EL (cell line): ENCODE measurements at regions not wholly inside any gene's neighbourhood (a gene's known extent, or its start where the extent isn't known, plus 50 kb on each side); places are given as distances from the start of the nearest gene placed in this dataset.

Experiments used
- DNase-seq: peaks from one replicate; pipeline ENCODE4 v3.0.0-alpha.2; 2016

DNA sequence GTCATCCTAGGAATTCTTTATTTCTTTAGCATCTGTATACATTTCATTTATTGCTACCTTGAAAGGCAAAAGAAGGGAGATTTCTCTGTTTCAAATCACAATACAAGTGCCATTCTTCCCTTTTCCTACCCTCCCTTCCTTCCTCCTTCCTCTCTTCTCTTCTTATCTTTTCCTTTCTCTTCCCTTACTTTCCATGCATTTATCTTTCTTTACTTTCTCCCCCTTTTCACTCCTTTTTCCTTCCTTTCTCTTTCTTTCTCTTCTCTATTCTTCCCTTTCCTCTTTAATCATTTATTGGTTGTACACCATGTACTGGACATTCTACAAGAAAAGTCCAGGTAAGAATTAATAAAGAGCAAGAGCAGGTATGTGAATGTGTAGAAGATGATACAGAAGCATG is 251.0 kb upstream of the PEX5L start:
- DNase-seq = no peak

DNA sequence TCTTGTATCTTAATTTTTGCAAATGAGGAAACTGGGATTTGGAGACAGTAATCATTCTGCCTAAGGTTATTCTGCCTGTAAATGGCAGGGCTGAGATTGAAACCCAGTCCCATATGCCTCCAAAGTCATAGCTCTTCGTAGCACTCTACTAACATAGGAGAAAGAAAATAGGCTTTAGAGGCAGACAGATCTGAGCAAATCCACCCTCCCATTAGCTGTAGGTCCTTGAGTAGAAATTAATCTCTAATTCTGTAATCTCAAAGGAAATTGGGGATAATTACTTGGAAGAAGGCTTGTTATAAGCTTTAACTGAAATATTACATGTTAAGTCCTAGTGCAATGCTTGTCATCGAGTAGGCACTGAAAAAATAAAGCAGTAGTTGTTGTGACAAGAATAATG is 252.1 kb upstream of the PEX5L start:
- DNase-seq = no peak

DNA sequence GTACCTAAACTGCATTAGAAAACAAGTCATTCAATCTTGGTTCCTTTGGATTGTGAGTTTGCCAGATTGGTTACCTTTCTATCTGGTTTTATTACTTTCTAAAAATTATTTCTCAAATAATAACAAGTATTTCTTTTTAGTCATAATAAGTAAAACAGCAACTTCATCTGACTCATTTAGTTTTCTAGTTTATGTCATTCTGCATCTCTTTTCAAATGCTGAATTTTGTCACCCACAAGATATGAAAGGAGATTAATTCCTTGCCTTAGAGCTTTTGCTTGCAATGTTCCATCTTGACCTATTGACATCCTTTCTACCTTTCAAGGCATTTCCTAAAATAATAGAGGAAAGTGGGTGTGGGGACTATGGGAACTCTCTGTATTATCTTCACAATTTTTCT is 253.6 kb upstream of the PEX5L start:
- no peak for DNase-seq

DNA sequence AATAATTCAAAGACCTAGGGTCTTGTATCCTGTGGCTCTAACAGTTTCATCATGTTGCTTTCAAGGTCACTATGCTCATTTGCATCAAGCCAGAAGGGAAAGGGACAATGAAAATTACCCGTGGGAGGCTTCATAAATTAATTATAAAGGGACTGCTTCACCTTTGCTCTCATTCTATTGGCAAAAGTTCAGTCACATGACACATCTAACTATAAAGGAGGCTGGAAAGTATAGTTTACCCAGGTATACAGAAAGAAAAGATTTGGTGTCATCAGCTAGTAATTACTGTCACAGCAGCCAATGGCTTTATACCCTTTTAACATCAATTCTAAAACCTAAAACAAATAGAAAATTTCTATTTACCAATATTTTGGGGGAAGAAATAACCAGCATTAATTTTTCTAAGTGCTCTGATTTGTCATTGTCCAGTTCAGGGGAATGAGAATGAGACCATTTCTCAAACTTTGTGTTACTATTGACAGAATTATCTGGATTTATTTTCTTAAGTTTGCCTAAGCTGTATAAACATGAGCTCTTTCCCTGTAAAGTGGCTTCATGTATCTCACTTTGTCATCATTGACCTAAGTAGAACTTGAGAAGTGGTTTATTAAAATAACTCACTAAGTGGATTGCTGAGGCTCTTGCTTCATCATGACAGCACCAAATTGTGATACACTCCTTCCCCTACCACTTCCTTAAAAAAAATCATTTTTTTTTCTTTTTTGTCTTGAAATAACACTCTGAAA is 257.7 kb upstream of the PEX5L start:
- DNase-seq = no peak

DNA sequence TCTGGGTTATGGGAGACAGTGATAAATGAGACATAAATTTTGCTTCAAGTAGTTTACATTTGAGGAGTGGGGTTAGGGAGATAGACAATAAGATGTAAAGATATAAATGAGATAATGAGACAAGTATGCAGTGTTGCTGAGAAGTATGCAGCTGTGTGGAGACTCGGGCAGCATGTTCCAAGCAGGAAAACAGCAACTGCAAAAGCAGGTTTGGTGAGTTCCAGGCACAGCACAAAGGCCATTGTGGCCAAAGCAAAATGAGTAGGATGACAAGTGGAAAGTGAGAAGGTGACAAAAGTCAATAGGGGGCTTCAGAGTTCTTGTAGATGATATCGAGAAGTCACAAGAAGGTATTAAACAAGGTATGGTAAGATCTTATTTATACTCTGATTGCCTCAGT is 259.1 kb upstream of the PEX5L start:
- DNase-seq = no peak

DNA sequence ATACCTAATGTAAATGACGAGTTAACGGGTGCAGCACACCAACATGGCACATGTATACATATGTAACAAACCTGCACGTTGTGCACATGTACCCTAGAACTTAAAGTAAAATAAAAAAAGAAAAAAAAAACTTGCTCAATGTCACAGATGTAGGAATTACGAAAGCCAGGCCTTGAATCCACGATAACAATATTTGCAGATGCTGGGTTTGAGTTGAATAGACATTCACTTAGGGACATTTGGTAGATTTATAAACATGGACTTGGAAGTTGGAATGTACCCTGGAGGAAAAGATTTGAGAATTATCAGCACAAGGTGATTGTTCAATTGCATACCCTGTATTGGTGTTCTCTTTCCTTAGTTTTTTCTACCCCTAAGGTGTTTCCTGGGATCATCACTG is 260.2 kb upstream of the PEX5L start:
- DNase-seq = no peak

DNA sequence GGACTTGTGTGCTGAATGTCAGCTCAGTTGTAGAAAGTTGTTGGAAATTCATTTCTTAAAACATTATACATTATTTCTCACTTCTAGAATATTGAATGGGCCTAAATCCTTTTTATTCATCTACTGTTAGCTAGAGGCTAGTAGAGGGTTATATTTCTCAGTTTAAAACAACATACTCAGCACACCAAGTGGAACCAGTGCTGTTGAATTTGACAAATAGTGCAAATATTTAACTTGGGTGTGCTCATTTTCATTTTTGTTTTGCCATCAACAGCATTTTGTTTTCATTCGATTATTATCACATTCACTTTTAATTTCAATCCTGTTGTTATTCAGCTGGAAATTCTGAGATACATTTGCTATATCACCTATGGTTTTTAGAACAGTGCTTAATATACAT is 269.4 kb upstream of the PEX5L start:
- no peak for DNase-seq

DNA sequence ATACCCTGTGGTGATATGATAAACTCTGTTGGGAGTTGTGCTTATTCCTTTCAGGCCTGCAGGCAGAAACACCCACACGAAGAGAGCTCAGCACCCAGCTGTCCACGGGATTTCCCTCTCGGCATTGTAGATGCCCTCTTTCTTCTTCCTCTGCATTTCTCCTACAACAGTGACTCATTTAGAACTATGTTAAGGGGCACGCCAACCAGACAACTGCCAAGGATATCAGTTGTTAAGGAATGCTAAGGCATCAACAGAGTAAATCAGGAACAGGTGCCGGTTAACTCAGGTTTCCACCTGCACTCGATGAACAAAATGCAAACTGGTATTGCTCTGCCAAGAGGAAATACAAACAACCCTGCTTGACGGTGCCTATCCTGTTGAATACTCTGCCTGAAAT is 270.0 kb upstream of the PEX5L start:
- peak; percentile 41 for DNase-seq

DNA sequence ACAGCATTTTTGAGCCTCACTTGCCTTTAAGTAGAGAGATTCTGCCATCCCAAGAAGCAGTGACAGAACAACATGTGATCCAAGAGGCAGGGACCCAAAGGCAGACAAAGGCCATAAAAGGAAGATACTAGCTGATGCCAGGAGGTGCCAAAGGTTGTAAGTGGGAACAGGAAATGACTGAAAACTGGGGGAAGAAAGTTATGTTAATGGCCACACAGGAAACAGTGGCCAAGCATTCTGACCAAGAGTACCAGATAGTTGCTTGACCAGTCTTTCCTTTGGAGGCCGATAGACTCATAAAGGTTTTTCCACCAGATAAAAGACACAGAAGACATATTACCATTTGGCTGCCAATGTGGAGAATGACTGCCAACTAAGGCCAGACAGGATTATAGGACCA is 274.5 kb upstream of the PEX5L start:
- no peak for DNase-seq

DNA sequence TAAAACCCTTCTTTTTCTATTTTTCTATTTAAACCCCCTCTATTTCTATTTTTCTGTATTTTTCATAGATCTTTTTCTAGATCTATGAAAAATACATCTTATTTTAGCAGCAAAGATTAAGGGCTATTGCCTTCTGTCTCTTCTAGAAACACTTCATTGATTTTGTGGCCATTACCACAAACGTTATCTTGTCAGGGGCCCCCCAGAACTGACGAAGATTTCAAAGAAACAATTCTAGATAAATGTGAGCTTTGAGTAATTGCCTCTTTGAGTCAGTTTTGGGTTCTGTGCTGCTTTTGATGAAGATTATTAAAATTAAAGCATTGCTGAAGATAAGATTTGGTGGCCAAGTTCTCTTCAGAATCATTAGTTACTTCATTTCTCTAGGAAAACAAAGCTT is 279.6 kb upstream of the PEX5L start:
- DNase-seq = no peak

DNA sequence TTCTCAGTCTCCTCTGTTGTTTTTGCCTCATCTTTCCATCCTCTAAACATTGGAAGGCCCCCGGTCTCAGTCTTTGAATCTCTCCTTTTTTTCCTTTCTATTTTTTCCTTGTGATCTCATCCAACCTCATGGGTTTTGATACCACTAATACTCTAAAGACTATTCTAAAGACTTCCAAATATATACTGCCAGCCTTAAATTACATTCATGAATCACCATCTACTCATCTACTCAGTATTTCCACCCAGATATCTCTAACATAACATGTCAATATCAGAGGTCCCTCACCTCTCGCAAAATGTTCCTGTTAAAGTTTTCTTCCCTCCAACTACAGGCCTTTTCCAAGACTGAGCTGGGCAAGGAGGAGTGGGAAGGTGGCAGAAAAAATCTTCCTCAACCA is 282.5 kb upstream of the TTC14 start:
- no peak for DNase-seq

DNA sequence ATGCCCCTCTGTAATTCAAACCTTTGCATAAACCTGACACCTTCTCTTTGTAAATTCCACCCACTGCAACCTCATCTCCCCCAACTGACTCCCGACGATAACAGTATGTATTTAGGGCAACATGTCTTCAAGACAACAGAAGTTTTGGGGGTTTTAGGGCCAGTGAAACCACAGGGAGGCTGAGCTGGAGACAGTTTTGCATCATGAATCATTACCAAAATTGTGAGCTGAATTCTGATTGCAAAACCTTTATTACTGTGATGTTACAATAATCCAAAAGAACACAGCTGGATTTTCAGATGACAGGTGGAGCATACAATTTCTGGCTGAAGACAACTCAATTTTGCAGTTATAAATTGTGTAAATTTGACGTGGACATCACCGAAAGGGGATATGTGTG is 281.3 kb upstream of the TTC14 start:
- DNase-seq = no peak

DNA sequence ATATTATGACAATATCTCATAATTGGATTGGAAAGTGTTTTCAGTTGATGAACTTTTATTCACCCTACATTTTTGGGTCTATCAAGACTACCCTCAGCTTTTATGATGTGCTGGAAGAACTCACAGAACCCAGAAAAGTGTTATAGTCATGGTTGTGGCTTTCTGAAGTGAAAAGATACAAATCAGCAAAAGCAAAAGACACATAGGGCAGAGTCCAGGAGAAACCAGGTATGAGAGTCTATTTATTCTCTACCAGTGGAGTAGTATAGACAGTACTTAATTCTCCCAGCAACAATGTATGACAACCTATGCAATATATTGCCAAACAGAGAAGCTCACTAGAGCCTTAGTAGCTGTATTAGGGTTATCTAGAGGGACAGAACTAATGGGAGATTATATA is 280.4 kb upstream of the TTC14 start:
- no peak for DNase-seq

DNA sequence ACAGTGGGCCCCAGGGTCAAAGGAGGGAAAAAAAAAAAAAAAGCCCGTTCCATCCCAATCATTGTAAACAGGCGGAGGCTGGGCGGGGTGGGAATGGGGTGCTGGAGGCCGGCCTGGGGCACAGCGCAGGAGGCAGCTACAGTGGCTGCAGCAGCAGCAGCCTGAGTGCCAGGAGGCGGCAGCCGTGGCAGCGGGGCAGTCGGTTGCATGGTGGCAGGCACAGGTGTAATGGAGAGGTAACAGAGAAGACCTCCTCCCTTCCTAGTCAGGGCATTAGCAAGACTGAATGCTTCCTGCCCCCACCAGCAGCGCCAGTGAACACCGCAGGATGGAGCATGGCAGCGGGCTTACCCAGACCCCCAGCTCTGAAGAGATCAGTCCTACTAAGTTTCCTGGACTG is 279.1 kb upstream of the TTC14 start:
- DNase-seq = no peak

DNA sequence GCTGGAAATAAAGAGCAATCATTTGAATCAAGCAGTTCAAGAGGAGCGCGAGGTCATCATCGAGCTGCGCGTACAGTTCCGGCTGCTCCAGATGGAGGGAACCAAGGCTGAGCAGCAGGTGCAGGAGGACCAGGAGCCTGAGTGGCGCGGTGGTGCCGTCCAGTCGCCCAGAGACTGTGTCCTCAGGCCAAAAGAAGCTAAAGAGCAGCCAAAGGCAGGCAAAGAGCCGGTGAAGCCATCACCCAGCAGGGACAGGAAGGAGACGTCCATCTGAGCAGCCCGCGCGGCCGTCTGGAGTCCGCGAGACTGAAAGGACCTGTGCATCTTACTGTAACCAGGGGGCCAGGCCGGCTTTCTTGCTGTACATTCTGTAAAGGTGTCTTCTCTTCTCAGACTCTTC is 277.2 kb upstream of the TTC14 start:
- no peak for DNase-seq

DNA sequence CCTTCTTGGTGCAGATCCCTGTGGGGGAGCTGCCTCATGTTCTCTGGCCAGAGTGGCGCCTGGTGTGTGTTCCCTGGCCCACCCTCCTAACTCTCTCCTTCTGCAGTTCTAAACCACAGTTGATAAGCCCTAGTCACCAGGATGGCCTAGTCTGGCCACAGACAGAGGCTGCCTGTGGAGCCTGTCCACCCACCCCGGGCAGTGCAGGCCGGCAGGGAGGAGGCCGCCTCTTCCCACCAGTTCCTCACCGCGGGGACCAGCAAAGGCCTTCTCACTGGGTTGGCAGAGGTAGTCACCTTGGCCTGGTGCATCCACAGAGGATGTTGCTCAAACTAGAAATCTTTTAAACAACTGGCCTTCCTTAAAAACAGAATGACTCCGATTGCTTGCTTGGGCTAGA is 276.4 kb upstream of the TTC14 start:
- no peak for DNase-seq

DNA sequence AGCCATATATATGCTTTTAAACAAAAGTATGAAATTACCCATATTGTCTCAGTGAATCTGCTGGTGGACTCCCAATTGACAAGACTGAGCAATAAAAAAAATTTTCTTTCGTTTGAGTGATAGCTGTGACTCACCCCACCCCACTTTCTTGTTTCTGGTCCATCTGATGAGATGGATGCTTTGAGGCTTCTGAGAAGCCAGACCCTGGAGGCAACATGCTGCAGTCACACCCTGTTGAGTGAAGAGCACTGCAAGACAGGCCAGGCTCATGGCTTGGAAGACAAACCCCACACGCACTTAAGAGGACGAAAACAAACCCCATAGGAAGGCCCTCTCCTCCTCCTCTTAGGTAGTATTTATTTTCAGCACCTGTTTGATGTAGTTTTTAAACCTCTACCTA is 276.0 kb upstream of the TTC14 start:
- DNase-seq = no peak

DNA sequence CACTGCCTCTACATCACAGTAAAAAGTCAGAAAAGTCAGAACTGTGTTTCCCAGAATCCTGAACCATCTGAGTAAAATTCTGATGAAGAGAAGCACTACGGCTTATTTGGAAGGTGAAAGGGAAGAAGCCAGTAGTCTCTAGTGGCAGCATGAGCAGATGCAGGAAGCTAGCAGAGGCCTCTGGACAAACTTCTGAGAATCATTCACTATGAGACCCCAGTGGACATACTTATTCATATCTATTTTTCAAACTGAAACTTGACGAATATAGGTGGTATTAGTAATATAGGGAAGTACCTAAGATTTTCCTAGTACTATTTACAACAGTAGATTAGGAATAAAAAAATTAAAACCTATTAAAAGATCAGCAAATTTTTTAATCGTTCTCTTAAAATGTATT is 272.8 kb upstream of the TTC14 start:
- DNase-seq = no peak

DNA sequence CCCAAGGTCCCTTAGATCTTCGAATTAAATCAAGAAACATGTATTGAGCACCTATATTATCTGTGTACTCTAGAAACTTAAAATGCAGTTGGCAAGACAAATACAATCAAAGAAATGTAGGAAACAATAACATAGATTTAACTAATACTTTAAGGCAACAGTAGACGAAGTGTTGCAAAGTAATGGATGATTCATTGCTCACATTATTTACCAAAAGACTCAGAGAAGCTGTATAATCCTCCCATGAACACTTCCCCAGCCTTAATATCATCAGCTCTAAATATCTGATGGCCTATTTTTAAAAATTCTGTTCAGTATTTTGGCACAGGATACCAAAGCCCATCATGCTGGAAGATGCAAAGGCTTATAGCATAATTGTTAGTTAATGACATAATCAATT is 272.1 kb upstream of the TTC14 start:
- DNase-seq = no peak

DNA sequence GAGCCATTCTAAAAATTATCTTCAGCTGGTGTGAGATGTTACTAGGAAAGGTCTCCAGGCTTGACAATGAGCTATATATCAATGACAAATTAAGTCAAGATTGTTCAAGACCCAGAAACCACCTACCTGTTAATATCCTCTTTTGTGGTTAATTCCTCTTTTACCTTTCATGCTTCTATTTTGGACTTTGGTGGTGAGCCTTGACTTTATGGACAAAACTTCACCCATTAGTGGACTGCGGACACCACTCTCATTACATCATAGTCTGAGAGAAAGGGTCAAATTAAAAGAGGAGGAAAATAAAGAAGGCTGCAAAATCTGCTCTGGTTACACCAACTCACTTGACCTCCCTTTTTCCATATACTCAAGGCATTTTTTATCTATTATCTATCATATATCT is 271.5 kb upstream of the TTC14 start:
- no peak for DNase-seq

DNA sequence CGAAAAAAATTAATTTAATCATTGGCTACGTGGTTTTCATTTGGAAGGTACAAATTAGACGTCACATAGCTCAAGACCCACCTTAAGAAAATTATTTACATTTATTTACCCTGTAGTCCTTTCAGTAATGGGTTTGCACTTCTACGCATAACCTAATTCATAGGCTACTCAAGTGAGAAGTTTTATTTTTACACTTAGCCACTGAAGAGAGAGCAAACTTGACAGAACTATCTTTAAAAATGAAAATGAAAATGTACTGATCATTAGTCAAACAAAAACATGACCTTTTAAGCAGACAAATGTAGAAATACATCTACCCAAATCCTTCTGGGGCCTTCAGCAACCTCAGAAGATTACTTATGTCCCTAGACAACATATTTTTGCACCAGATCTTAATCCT is 269.4 kb upstream of the TTC14 start:
- no peak for DNase-seq

DNA sequence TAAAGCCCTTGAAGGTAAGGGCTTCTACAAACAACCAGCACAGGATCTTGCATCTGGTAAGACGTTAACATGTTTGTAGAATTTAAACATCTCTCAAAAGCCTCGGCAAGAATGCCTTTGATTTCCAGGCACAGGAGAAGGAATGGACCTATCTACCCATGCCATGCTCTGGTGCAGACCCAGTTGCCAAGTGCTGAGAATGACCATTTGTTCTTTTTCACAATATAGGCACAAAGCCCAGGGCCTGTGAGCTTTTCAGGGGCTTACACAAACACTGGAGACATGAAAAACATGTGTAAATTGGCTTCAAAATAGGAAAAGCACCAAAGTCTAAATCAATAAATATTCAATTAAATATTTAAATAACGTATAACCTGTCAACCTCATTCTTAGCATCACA is 266.9 kb upstream of the TTC14 start:
- no peak for DNase-seq

DNA sequence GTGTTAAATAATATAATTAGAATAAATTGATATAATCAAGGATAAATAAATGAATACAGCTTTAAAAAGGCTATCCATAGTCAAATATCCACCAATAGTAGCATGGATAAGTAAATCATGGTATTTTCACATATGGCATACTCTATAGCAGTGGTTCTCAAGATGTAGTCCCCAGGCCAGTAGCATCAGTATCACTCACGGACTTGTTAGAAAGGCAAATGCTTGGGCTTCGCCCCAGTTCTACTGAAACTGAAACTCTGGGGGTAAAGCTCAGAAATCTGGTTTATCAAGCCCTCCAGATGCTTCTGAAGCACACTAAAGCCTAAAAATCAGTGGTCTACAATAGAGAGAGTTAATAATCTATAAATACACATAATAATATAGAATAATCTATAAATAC is 261.6 kb upstream of the TTC14 start:
- DNase-seq = no peak

DNA sequence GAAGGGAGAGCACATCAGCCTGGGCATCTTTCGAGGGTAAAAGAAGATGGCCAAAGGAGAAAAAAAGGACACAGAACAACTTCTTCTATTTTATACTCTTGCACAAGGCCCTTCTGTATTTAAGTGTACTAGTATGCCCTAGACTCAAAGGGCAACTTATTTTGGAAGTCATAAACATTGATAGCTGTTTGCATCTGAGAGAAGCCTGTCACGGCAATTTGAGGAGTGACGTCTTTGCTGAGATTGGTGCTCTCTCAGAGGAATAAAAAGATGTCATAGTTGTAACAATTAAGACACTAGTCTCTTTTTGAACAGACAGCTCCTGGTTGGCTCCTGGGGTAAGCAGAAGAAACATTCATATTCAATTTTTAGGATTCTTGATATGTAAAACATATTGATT is 260.4 kb upstream of the TTC14 start:
- DNase-seq = no peak

DNA sequence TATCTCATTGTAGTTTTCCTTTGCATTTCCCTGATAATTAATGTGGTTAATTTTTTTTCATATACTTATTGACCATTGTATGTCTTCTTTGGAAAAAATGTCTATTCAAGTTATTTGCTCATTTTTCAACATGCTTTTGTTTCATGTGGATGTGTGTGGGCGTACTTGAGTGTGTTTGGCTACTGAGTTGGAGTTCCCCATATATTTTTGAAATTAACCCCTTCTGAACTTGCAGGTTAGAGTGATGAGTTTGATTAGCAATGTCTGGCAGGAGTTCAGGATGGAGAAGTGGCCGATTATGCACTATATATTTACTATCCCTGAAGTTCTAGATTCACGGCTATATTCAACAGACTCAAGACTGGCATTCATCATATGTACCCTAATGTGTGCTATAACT is 250.4 kb upstream of the TTC14 start:
- DNase-seq = no peak

DNA sequence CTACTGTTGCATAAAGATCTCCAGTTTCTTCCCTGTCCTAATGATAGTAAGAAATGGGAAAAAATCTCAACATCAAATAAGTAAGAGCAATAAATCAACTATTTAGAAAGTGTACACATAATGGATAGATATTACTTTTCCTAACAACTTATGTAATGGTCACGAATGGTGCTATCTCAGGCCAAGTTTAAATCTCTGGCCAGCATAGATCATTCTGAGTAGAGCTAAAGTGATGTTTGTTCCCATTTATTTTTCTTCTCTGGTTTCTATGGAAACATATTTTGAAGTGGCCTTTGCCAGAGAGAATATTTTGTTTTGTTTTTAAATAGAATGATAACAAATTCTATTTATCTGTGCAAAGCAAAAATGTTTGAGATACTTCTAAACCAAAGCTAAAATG is 249.7 kb upstream of the TTC14 start:
- DNase-seq = no peak
